ENCODE measurements at regions not wholly inside any gene's neighbourhood (a gene's known extent, or its start where the extent isn't known, plus 50 kb on each side); places are given as distances from the start of the nearest gene placed in this dataset.

- no peak for DNase-seq
Measured at GRCh38 chr1:193707271-193708021, 521.0 kb upstream of the B3GALT2 start.

DNA sequence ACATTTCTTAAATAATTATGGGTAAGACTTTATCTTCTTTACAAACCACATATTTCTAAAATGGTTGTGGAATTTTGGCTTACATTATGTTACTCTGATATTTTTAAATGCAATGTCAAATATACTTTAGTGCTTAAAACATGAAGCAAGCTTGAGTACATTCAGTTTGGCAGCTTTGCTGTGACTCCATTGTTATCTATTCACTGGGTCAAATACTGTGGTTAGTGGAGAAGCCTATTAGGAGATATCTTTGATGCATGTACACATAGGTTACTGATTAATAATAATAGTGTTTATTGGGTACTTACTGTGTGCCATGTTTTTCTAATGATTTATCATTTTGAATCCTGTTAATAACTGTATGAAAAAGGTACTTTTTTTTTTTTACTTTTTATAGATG is 520.4 kb upstream of the B3GALT2 start:
- Mint-ChIP-seq H3K4me3 (ENCODE audit: unreplicated experiment) (no peak overlapping the region), H3K27me3 (ENCODE audit: unreplicated experiment) (no peaks in the 10 kb centered on the region), H3K9me3 (ENCODE audit: unreplicated experiment) (no peaks in the 10 kb centered on the region), H3K27ac (ENCODE audit: unreplicated experiment) (no peak overlapping the region), H3K36me3 (ENCODE audit: unreplicated experiment) (no peaks in the 10 kb centered on the region), H3K4me1 (ENCODE audit: low read depth, unreplicated experiment) (no peaks in the 10 kb centered on the region)
- no peak for DNase-seq
- TF ChIP-seq, protein P1, sequence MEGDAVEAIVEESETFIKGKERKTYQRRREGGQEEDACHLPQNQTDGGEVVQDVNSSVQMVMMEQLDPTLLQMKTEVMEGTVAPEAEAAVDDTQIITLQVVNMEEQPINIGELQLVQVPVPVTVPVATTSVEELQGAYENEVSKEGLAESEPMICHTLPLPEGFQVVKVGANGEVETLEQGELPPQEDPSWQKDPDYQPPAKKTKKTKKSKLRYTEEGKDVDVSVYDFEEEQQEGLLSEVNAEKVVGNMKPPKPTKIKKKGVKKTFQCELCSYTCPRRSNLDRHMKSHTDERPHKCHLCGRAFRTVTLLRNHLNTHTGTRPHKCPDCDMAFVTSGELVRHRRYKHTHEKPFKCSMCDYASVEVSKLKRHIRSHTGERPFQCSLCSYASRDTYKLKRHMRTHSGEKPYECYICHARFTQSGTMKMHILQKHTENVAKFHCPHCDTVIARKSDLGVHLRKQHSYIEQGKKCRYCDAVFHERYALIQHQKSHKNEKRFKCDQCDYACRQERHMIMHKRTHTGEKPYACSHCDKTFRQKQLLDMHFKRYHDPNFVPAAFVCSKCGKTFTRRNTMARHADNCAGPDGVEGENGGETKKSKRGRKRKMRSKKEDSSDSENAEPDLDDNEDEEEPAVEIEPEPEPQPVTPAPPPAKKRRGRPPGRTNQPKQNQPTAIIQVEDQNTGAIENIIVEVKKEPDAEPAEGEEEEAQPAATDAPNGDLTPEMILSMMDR (IDR thresholded peaks at IDR 0.05; ENCODE audit: partially characterized antibody, unreplicated experiment) = no peak

More at GRCh38 chr1:193707271-193708021, 521.0 kb upstream of the B3GALT2 start:
- TF ChIP-seq, protein P1 (IDR thresholded peaks at IDR 0.05; ENCODE audit: partially characterized antibody, unreplicated experiment) = no peak
- H3K9me3 Mint-ChIP-seq (ENCODE audit: unreplicated experiment) = no peaks in the 10 kb centered on the region
- no peak overlapping the region for H3K27ac Mint-ChIP-seq (ENCODE audit: unreplicated experiment)
- H3K4me1 Mint-ChIP-seq (ENCODE audit: low read depth, unreplicated experiment) = no peaks in the 10 kb centered on the region
- H3K27me3 Mint-ChIP-seq (ENCODE audit: unreplicated experiment) = no peaks in the 10 kb centered on the region
- H3K4me3 Mint-ChIP-seq (ENCODE audit: unreplicated experiment) = no peak overlapping the region
- H3K36me3 Mint-ChIP-seq (ENCODE audit: unreplicated experiment) = no peaks in the 10 kb centered on the region

GRCh38 chr1:193705554-193705981 is 519.2 kb upstream of the B3GALT2 start:
- no peak for DNase-seq
- Mint-ChIP-seq H3K9me3 (ENCODE audit: unreplicated experiment) (no peaks in the 10 kb centered on the region), H3K4me3 (ENCODE audit: unreplicated experiment) (no peak overlapping the region), H3K4me1 (ENCODE audit: low read depth, unreplicated experiment) (no peaks in the 10 kb centered on the region), H3K36me3 (ENCODE audit: unreplicated experiment) (no peaks in the 10 kb centered on the region), H3K27me3 (ENCODE audit: unreplicated experiment) (no peaks in the 10 kb centered on the region), H3K27ac (ENCODE audit: unreplicated experiment) (no peak overlapping the region)
- TF ChIP-seq, protein P1 (IDR thresholded peaks at IDR 0.05; ENCODE audit: partially characterized antibody, unreplicated experiment) = no peak

DNA sequence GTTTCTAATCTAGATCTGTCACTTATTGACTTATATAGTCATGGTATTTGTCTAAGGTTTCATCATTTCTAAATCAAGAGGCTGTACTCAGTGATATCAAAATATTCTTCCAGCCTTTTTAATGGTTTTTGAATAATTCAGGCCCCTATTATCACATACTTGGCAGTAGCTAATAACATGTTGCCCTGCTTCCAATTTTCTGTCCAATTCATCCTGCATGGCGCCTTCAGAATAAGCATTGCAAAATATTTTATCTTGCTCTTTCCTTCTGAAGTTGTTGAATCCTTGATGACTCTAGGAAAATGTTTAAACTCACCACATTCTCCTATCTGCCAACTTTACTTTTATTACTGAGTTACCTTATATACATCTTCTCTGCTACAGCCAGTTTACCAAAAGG is 517.2 kb upstream of the B3GALT2 start:
- TF ChIP-seq, protein P1 (IDR thresholded peaks at IDR 0.05; ENCODE audit: partially characterized antibody, unreplicated experiment) = no peak
- Mint-ChIP-seq H3K27me3 (ENCODE audit: unreplicated experiment) (no peaks in the 10 kb centered on the region), H3K9me3 (ENCODE audit: unreplicated experiment) (no peaks in the 10 kb centered on the region), H3K36me3 (ENCODE audit: unreplicated experiment) (no peaks in the 10 kb centered on the region), H3K4me3 (ENCODE audit: unreplicated experiment) (no peak overlapping the region), H3K27ac (ENCODE audit: unreplicated experiment) (no peak overlapping the region), H3K4me1 (ENCODE audit: low read depth, unreplicated experiment) (no peaks in the 10 kb centered on the region)
- no peak for DNase-seq

- Mint-ChIP-seq H3K36me3 (ENCODE audit: unreplicated experiment) (no peaks in the 10 kb centered on the region), H3K27ac (ENCODE audit: unreplicated experiment) (no peak overlapping the region), H3K4me1 (ENCODE audit: low read depth, unreplicated experiment) (no peaks in the 10 kb centered on the region), H3K9me3 (ENCODE audit: unreplicated experiment) (no peaks in the 10 kb centered on the region), H3K4me3 (ENCODE audit: unreplicated experiment) (no peak overlapping the region), H3K27me3 (ENCODE audit: unreplicated experiment) (no peaks in the 10 kb centered on the region)
- no peak for DNase-seq
- TF ChIP-seq, protein P1 (IDR thresholded peaks at IDR 0.05; ENCODE audit: partially characterized antibody, unreplicated experiment) = no peak
Measured at GRCh38 chr1:193703121-193703520, 516.7 kb upstream of the B3GALT2 start.
